GM12872 (cell line): ENCODE measurements at regions not wholly inside any gene's neighbourhood (a gene's known extent, or its start where the extent isn't known, plus 50 kb on each side); places are given as distances from the start of the nearest gene placed in this dataset.

Source experiments
- CTCF ChIP-seq: IDR thresholded peaks from 3 replicates; pipeline ENCODE4 v1.5.1; 2011; ENCODE audit warnings: low read depth, mild to moderate bottlenecking, low read length, moderate library complexity; ENCODE audit not compliant: insufficient read depth

DNA sequence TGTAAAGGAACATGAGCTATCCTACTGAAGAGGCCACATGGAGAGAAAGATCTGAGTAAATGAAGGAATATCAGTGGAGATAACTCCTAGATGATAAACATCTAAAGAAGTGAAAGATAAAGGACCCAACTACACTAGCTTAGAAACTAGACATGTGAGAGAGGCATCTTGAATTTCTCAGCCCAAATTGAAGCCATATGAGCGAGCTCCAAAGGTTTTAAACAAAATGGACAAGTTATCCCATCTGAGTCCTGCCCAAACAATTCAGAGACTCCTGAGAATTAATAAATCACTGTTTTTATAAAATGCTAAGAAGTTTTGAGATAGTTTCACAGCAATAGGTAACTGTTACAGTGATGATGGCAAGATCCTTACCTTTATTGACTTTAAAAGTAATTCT lies 438.9 kb downstream of the NAV3 start:
- TF ChIP-seq CTCF, result no peak

- TF ChIP-seq CTCF, result no peak
Measured at GRCh38 chr12:78271546-78271945, 440.9 kb downstream of the NAV3 start.

- no peak for TF ChIP-seq CTCF
Measured at GRCh38 chr12:78275886-78276285, 445.2 kb downstream of the NAV3 start.

- TF ChIP-seq CTCF, result no peak
Measured at GRCh38 chr12:78278706-78279190, 448.1 kb downstream of the NAV3 start.

DNA sequence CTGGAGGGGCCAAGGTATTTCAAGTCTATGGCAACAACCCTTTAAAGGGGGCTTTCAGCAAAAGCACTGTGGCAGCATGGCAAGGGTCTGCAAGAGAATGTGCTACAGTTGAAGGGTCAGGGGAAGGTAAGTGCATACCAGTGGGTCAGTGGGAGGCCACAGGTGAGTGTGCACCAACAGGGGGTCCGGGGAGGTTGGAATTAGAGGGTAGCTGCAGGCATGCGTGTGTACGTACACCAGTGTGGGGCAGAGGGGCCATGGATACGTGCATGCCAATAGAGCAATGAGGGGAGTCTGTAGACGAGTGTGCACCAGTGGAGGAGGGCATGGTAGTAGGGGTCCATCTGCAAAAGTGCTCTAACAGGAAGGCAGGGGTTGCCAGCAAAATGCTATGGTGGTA lies 448.9 kb downstream of the NAV3 start:
- no peak for TF ChIP-seq CTCF

DNA sequence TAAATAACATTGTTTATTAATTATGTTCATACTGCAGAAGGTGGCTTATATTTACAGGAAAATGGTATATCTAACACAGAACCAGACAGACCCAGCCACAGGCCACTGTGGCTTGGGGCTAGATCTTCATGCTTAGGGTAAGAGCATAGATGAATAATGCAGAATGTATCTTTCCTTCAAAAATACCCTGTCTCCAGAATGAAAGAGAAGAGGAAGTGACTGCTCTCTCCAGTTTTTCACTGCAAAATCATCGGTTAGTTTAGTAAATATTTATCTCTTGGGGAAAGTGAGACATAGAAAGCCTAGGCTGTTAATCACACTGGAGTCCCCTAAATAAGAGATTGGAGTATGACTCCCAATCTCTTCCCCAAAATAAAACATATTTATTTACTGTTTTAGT lies 453.7 kb downstream of the NAV3 start:
- no peak for TF ChIP-seq CTCF

GRCh38 chr12:78290606-78291345 lies 460.1 kb downstream of the NAV3 start:
- TF ChIP-seq CTCF, result no peak
